NCI-H446 treated with DMSO at 0.1 percent for 48 hours (cell line): ENCODE measurements at regions not wholly inside any gene's neighbourhood (a gene's known extent, or its start where the extent isn't known, plus 50 kb on each side); places are given as distances from the start of the nearest gene placed in this dataset.

ENCODE experiments used
- DNase-seq: peaks from one replicate; lab custom pipeline; 2025; lab: John Stamatoyannopoulos, UW

DNA sequence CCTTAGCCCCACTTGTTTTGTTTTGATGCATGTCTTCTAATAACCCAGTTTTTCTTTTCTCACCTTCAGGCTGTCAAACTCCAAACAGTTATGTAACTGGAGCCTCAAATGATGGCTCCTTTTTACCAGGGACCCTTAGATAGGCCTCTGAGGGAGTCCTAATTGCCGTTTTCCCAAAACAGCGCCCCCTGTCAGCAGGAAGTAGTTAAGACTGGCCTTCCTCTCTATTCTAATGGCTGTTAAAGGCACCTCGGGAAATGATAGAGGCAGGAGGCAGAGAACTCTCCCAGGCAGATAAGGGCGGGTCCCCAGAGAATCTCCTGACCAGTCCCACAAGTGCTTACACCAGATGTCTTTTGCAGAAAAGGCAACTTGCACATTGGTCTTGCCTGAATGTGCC is 123.2 kb downstream of the KCNS3 start:
- no peak for DNase-seq

- DNase-seq: no peak
Measured at GRCh38 chr2:17996978-17997377, 118.5 kb downstream of the KCNS3 start.

- DNase-seq: no peak
Measured at GRCh38 chr2:17995593-17995992, 117.1 kb downstream of the KCNS3 start.
